ENCODE measurements at regions not wholly inside any gene's neighbourhood (a gene's known extent, or its start where the extent isn't known, plus 50 kb on each side); places are given as distances from the start of the nearest gene placed in this dataset.

DNA sequence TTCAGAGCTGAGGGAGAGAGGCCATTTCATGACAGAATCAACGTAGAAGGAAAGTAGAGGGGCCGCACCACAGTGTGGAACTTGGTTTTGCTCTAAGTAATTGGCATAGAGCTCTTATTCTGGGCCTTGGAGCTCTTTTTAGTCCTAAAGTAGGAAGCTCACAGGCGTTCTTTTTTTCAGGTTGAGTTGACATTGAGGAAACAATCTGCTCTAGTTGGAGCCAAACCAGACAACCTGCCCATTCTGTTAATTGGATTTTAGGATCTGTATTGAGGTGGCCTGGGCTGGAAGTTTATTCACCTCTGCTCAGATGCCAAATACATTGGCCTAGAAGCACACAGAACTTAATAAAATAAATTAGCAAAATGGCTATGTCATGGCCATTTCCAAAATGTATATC, 1093.9 kb downstream of the ADGRL2 start:
- TF ChIP-seq, protein P1, sequence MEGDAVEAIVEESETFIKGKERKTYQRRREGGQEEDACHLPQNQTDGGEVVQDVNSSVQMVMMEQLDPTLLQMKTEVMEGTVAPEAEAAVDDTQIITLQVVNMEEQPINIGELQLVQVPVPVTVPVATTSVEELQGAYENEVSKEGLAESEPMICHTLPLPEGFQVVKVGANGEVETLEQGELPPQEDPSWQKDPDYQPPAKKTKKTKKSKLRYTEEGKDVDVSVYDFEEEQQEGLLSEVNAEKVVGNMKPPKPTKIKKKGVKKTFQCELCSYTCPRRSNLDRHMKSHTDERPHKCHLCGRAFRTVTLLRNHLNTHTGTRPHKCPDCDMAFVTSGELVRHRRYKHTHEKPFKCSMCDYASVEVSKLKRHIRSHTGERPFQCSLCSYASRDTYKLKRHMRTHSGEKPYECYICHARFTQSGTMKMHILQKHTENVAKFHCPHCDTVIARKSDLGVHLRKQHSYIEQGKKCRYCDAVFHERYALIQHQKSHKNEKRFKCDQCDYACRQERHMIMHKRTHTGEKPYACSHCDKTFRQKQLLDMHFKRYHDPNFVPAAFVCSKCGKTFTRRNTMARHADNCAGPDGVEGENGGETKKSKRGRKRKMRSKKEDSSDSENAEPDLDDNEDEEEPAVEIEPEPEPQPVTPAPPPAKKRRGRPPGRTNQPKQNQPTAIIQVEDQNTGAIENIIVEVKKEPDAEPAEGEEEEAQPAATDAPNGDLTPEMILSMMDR (conservative IDR thresholded peaks at IDR 0.05; ENCODE audit: low read depth, low read length), result no peak
- no peak for TF ChIP-seq RCOR1 (IDR thresholded peaks at IDR 0.05; ENCODE audit: insufficient replicate concordance, low read length)
- TF ChIP-seq MAZ (IDR thresholded peaks at IDR 0.05; ENCODE audit: borderline replicate concordance, low read depth, low read length), result no peak
- TF ChIP-seq POLR2A (IDR thresholded peaks at IDR 0.05; ENCODE audit: low read depth, low read length), result no peak
- TF ChIP-seq RFX5 (IDR thresholded peaks at IDR 0.05; ENCODE audit: low read depth, low read length), result no peak
- TF ChIP-seq RAD21 (IDR thresholded peaks at IDR 0.05; ENCODE audit: low read length), result no peak
- TF ChIP-seq NFE2L2 (IDR thresholded peaks at IDR 0.05; ENCODE audit: low read depth, low read length), result no peak
- TF ChIP-seq, protein P2, sequence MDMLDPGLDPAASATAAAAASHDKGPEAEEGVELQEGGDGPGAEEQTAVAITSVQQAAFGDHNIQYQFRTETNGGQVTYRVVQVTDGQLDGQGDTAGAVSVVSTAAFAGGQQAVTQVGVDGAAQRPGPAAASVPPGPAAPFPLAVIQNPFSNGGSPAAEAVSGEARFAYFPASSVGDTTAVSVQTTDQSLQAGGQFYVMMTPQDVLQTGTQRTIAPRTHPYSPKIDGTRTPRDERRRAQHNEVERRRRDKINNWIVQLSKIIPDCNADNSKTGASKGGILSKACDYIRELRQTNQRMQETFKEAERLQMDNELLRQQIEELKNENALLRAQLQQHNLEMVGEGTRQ (IDR thresholded peaks at IDR 0.05; ENCODE audit: low read depth, low read length), result no peak
- TF ChIP-seq BHLHE40 (IDR thresholded peaks at IDR 0.05; ENCODE audit: low read depth, low read length), result no peak
